Islet precursor cell (in vitro differentiated cells): ENCODE measurements at regions not wholly inside any gene's neighbourhood (a gene's known extent, or its start where the extent isn't known, plus 50 kb on each side); places are given as distances from the start of the nearest gene placed in this dataset.
"Not testable (repeated sequence)": the region's sequence is repeated elsewhere in the genome, so short reads cannot be mapped to it uniquely, and the experiment has no call there.

Experiments used
- DNase-seq: peaks from one replicate; pipeline ENCODE4 v3.0.0-alpha.2; 2018

DNA sequence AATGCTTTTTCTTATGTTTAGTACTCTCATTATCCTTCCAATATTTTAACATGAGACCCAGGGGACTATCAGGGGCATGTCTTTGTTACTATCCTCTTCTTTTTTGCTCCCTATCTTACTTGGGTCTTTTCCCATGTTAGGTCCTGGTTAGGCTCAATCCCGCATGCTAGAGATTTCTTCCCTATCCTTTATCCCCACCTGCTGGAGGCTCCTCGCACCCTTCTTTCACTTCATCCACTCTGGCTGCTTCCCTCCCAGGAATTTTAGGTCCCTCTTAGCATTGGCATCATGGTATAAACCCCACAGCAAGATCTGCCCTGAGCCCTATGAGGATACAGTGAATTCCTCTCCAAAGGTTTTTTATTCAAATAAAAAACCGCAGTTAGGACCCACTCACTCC, 567.3 kb downstream of the ANKRD30B start:
- not testable (repeated sequence) for DNase-seq

DNA sequence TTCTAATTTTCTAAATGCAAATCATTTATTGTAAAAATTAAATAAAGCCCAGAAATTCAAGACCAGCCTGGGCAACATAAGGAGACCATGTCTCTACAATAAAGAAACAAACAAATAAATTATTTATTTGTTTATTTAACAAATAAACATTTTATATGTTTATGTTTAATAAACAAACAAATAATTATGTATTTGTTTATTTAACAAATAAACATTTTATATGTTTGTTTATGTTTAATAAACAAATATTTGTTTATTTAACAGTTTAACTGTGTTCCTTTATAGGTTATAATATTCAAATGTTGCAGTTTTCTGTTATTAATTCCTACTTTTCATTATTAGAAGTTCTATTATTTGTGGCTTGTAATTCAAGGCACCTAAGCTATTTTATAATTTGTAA, 570.7 kb downstream of the ANKRD30B start:
- DNase-seq, result not testable (repeated sequence)

DNA sequence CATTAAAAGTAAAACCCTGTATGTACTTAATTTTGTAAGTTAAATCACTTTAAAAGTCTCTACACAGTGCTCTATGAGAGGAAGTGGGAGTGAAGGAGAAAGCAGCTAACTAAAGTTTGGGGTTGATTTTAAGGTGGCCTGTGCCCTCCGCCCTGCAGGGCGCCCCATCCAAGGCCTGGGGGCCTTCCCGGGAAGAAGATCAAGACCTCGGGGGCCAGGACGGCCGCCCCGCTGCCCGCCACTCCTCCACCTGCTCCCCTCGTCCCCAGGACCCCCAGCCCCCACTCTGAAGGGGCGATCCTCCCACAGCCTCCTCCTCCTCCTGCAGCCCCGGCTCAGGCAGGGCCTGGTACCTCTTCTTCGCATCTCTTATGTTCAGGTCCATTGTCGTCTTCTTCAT, 581.7 kb downstream of the ANKRD30B start:
- DNase-seq, result not testable (repeated sequence)

DNA sequence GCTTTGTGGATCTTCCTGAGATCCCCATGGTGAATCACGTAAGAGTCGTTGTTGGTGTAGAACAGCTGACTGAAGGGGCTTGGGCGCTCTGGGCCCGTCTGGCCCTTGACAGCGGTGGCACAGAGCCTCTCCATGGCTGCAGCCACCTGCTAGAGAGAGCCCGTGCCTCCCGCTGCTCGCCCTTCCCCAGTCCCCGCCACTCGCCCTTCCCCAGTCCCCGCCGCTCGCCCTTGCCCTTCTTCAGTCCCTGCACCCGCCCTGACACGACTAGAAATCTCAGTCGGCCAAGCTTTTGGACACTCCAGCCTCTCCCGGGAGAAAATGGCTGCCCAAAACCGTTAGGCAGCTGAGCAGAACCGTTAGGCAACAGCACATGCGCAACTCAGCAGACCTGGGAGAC, 582.2 kb downstream of the ANKRD30B start:
- peak; percentile 35 for DNase-seq

DNA sequence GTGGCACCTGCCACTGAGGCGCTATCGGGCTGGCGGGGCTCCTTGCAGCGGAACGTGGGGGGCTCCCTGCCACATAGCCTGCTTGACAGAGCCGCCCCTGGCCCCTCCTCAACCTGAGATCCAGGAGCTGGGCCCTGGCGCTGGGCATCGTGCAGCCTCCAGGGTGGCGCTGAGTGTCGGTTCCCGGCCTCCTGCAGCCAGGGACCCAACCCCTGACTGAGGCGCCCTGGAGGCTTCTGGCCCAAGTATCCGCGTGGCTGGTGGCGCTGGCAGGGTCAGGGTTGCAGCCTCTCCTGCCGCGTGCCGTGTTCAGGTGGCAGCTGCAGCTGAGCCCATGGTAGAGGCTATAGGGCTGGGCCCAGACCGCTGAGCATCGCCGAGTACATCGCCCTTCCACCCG, 582.6 kb downstream of the ANKRD30B start:
- peak; percentile 43 for DNase-seq

DNA sequence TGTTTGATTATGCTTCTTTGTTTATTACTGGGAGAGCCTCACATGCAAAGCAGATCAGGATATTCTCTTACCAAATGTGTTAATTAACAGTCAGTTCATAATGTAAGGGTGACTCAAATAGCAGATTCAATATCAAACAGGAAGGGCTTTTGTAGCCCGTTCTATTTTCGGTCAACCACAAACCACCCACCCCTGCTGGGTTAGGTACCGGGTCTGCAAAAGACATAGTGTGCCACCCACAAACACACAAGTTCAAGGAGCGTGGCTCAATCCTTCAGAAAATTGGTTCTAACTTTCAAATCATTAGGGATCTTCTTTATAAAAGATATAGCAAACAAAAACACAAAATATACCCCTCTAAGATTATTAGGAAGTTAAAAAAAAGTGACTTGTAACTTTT, 627.7 kb downstream of the ANKRD30B start:
- DNase-seq, result not testable (repeated sequence)

DNA sequence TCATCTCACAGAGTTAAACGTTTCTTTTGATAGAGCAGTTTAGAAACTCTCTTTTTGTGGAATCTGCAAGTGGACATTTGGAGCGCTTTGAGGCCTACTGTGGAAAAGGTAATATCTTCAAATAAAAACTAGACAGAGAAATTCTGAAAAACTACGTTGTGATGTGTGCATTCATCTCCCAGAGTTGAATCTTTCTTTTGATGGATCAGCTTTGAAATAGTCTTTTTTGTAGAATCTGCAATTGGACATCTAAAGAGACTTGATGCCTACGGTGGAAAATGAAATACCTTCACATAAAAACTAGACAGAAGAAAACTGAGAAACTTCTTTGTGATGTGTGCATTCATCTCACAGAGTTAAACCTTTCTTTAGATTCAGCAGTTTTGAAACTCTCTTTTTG, 659.9 kb downstream of the ANKRD30B start:
- DNase-seq, result not testable (repeated sequence)
